SK-N-SH (cell line): ENCODE measurements at regions not wholly inside any gene's neighbourhood (a gene's known extent, or its start where the extent isn't known, plus 50 kb on each side); places are given as distances from the start of the nearest gene placed in this dataset.

Experiments
- CTCF ChIA-PET: fragments of 300-600, 350-600 bp; formaldehyde crosslinking; extraction: SDS; loops from one replicate; lab custom pipeline; 2021; lab: Yijun Ruan, JAX
- POLR2A ChIA-PET: fragments of 350-600 bp; sonication (Branson Sonifier 250); formaldehyde crosslinking; extraction: SDS; loops from one replicate; lab custom pipeline; 2020; ENCODE audit warnings: antibody characterized with exemption, inconsistent platforms; lab: Yijun Ruan, JAX
- DNase-seq: peaks from one replicate; pipeline ENCODE4 v3.0.0; 2012
- H2AFZ ChIP-seq: fragments of 200-600 bp; sonication (generic); 2 replicates; pipeline ENCODE4 v1.8.1; 2016; ENCODE audit warnings: antibody characterized with exemption, mild to moderate bottlenecking, low read depth
- H3F3A ChIP-seq: fragments of 200-600 bp; sonication (generic); replicated peaks from 2 replicates; pipeline ENCODE3; 2016; ENCODE audit warnings: antibody characterized with exemption, mild to moderate bottlenecking; ENCODE audit not compliant: insufficient read depth
- H3K27ac ChIP-seq, 2 experiments: fragments of 200-500 bp in 1 of 2; fragments of 200-600 bp in 1 of 2; sonication (Bioruptor generic) in 1 of 2; sonication (generic), shearing (Covaris generic) in 1 of 2; 2 replicates each; pipeline versions ENCODE4 v1.5.1 to v1.6.1; 2014 to 2016; ENCODE audit warnings: low read depth in 2 of 2, inconsistent platforms in 1 of 2, low read length in 1 of 2, mild to moderate bottlenecking in 1 of 2, mixed read lengths in 1 of 2
- H3K27me3 ChIP-seq: fragments of 200-600 bp; sonication (generic), shearing (Covaris generic); 2 replicates; pipeline ENCODE4 v1.6.1; 2016; ENCODE audit warnings: mixed run types; ENCODE audit not compliant: insufficient read depth
- H3K36me3 ChIP-seq, 2 experiments: fragments of 200-500 bp in 1 of 2; fragments of 200-600 bp in 1 of 2; sonication (Bioruptor generic) in 1 of 2; sonication (generic) in 1 of 2; replicated peaks in 1 of 2; 2 replicates each; pipeline versions ENCODE3 to v1.5.1; 2014 to 2016; ENCODE audit warnings: low read length in 1 of 2, mild to moderate bottlenecking in 1 of 2; ENCODE audit not compliant: insufficient read depth in 2 of 2, control insufficient read depth in 1 of 2
- H3K4me1 ChIP-seq, 2 experiments: fragments of 200-500 bp in 1 of 2; fragments of 200-600 bp in 1 of 2; sonication (Bioruptor generic) in 1 of 2; sonication (generic), shearing (Covaris generic) in 1 of 2; 2 replicates each; pipeline versions ENCODE4 v1.5.1 to v1.6.1; 2014 to 2016; ENCODE audit warnings: low read depth in 1 of 2, low read length in 1 of 2, mixed run types in 1 of 2; ENCODE audit not compliant: insufficient read depth in 2 of 2, control insufficient read depth in 1 of 2
- H3K4me2 ChIP-seq: fragments of 200-600 bp; sonication (generic), shearing (Covaris generic); 2 replicates; pipeline ENCODE4 v1.6.1; 2017; ENCODE audit warnings: mixed run types
- H3K4me3 ChIP-seq, 2 experiments: fragments of 200-500 bp in 1 of 2; fragments of 200-600 bp in 1 of 2; sonication (Bioruptor generic) in 1 of 2; sonication (generic), shearing (Covaris generic) in 1 of 2; 2 replicates each; pipeline versions ENCODE4 v1.5.1 to v1.8.1; 2014 to 2016; ENCODE audit warnings: low read depth in 2 of 2, inconsistent platforms in 1 of 2, low read length in 1 of 2, mild to moderate bottlenecking in 1 of 2, mixed read lengths in 1 of 2, moderate library complexity in 1 of 2
- H3K79me2 ChIP-seq: fragments of 200-600 bp; sonication (generic); 2 replicates; pipeline ENCODE4 v1.8.1; 2017; ENCODE audit warnings: mild to moderate bottlenecking; ENCODE audit not compliant: insufficient read depth
- H3K9ac ChIP-seq: fragments of 200-600 bp; sonication (generic); 2 replicates; pipeline ENCODE4 v1.6.1; 2017; ENCODE audit warnings: mixed run types
- H3K9me2 ChIP-seq: fragments of 200-600 bp; sonication (generic); 2 replicates; pipeline ENCODE4 v1.6.1; 2017; ENCODE audit warnings: mixed run types
- H3K9me3 ChIP-seq: fragments of 200-600 bp; sonication (generic); 2 replicates; pipeline ENCODE4 v1.6.1; 2017; ENCODE audit warnings: mixed run types, mild to moderate bottlenecking, moderate library complexity
- H4K20me1 ChIP-seq: fragments of 200-600 bp; sonication (generic); 2 replicates; pipeline ENCODE4 v1.6.1; 2017; ENCODE audit warnings: mild to moderate bottlenecking, mixed run types; ENCODE audit not compliant: insufficient read depth
- CHD2 ChIP-seq: fragments of 150-350 bp; IDR thresholded peaks from 2 replicates; pipeline ENCODE4 v1.6.1; 2018; ENCODE audit warnings: low read length; ENCODE audit not compliant: partially characterized antibody
- FOSL2 ChIP-seq: IDR thresholded peaks from 2 replicates; pipeline ENCODE4 v1.4.0; 2012; ENCODE audit warnings: low read depth, mild to moderate bottlenecking, moderate library complexity, borderline replicate concordance
- IRF3 ChIP-seq: fragments of 150-350 bp; IDR thresholded peaks from 2 replicates; pipeline ENCODE4 v1.6.1; 2016; ENCODE audit warnings: mild to moderate bottlenecking, low read depth, low read length
- JUND ChIP-seq: IDR thresholded peaks from 2 replicates; pipeline ENCODE4 v1.4.0; 2012
- MAX ChIP-seq: IDR thresholded peaks from 2 replicates; pipeline ENCODE4 v1.4.0; 2012; ENCODE audit warnings: low read depth
- MXI1 ChIP-seq: IDR thresholded peaks from 2 replicates; pipeline ENCODE4 v1.6.1; 2012; ENCODE audit warnings: mild to moderate bottlenecking, low read depth, low read length, improper control_type of control experiment
- PBX3 ChIP-seq: IDR thresholded peaks from 2 replicates; pipeline ENCODE4; 2012
- RCOR1 ChIP-seq: fragments of 150-350 bp; IDR thresholded peaks from 2 replicates; pipeline ENCODE4 v1.6.1; 2017; ENCODE audit warnings: antibody characterized with exemption, low read length
- REST ChIP-seq: IDR thresholded peaks from 2 replicates; pipeline ENCODE4 v1.6.1; 2012; ENCODE audit warnings: mild to moderate bottlenecking, low read depth, low read length, moderate library complexity
- RXRA ChIP-seq: IDR thresholded peaks from 2 replicates; pipeline ENCODE4 v1.4.0; 2012; ENCODE audit warnings: low read depth, mild to moderate bottlenecking, borderline replicate concordance
- SIN3A ChIP-seq: IDR thresholded peaks from 2 replicates; pipeline ENCODE4 v1.6.1; 2012; ENCODE audit warnings: low read depth, mild to moderate bottlenecking, low read length, moderate library complexity, borderline replicate concordance
- SMC3 ChIP-seq: IDR thresholded peaks from 2 replicates; pipeline ENCODE4 v1.6.1; 2012; ENCODE audit warnings: low read depth, low read length, improper control_type of control experiment
- TAF1 ChIP-seq: IDR thresholded peaks from 2 replicates; pipeline ENCODE4 v1.6.1; 2012; ENCODE audit warnings: low read depth, mild to moderate bottlenecking, low read length, moderate library complexity, borderline replicate concordance
- TEAD4 ChIP-seq: IDR thresholded peaks from 2 replicates; pipeline ENCODE4 v1.4.0; 2012; ENCODE audit warnings: mild to moderate bottlenecking, borderline replicate concordance; ENCODE audit not compliant: insufficient read depth
- YY1 ChIP-seq: IDR thresholded peaks from 2 replicates; pipeline ENCODE4 v1.4.0; 2012; ENCODE audit warnings: low read depth, mild to moderate bottlenecking
- WGBS: methylation state at CpG from one replicate; pipeline ENCODE4 v1.1.6; 2017; ENCODE audit warnings: low lambda C conversion rate; 5-methylcytosine and 5-hydroxymethylcytosine counted together

DNA sequence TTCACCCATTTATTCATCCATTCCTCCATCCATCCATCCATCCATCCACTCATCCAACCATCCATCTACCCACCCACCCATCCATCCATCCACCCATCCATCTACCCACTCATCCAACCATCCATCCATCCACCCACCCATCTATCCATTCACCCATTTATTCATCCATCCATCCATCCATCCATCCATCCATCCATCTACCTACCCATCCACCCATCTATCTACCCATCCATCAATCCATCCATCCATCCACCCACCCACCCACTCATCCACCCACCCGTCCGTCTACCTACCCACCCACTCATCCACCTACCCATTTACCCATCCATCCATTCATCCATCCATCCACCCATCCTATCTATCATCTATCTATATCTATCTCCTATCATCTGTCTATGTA is 169.4 kb upstream of the SHH start:
- Histone ChIP-seq H3K79me2 (no peaks in the 10 kb centered on the region), H3K4me1 (no peaks in the 10 kb centered on the region), H3K9me2 (no peaks in the 10 kb centered on the region), H3K36me3 (no peaks in the 10 kb centered on the region), H3K27ac (no peak overlapping the region), H3K27me3 (peaks cover 89% of the 10 kb centered on the region), H3K4me3 (no peak overlapping the region), H3F3A (no peaks in the 10 kb centered on the region), H3K9me3 (no peaks in the 10 kb centered on the region), H2AFZ (no peak overlapping the region), H3K4me2 (no peak overlapping the region), H3K9ac (no peak overlapping the region), H4K20me1 (no peaks in the 10 kb centered on the region)
- 4% methylated on average over 2 of the region's 2 CpGs for WGBS
- no peak for DNase-seq
- POLR2A ChIA-PET, result no interaction called here
- no peak for TF ChIP-seq YY1
- no peak for TF ChIP-seq CHD2
- no peak for TF ChIP-seq IRF3
- TF ChIP-seq PBX3, result no peak
- TF ChIP-seq FOSL2, result no peak
- TF ChIP-seq RXRA, result no peak
- TF ChIP-seq SMC3, result no peak
- TF ChIP-seq TEAD4, result no peak
- TF ChIP-seq JUND, result no peak
- no peak for TF ChIP-seq REST
- no peak for TF ChIP-seq MAX
- no peak for TF ChIP-seq SIN3A
- no peak for TF ChIP-seq TAF1
- TF ChIP-seq RCOR1, result no peak
- TF ChIP-seq MXI1, result no peak
- CTCF ChIA-PET, result no interaction called here
